Bronchial epithelial cell (primary cell): ENCODE measurements at regions not wholly inside any gene's neighbourhood (a gene's known extent, or its start where the extent isn't known, plus 50 kb on each side); places are given as distances from the start of the nearest gene placed in this dataset.
"Not testable (repeated sequence)": the region's sequence is repeated elsewhere in the genome, so short reads cannot be mapped to it uniquely, and the experiment has no call there.

Experiments used
- DNase-seq: peaks from one replicate; pipeline ENCODE4 v3.0.0-alpha.2; 2010; ENCODE audit warnings: low read depth
- FAIRE-seq: peaks from 2 replicates; lab custom pipeline; 2011; peaks lifted over from hg19 to GRCh38; lab: Jason Lieb, UNC
- H3K27me3 ChIP-seq: 2 replicates; pipeline ENCODE4 v1.5.1; 2011; ENCODE audit warnings: low read length; ENCODE audit not compliant: control insufficient read depth, insufficient read depth
- H3K36me3 ChIP-seq: 2 replicates; pipeline ENCODE4 v1.5.1; 2011; ENCODE audit warnings: low read length; ENCODE audit not compliant: control insufficient read depth, insufficient read depth
- H3K4me3 ChIP-seq: 2 replicates; pipeline ENCODE4 v1.5.1; 2011; ENCODE audit warnings: mild to moderate bottlenecking, low read depth, low read length, control low read depth
- TF ChIP-seq, protein P1 (sequence below): IDR thresholded peaks from 2 replicates; pipeline ENCODE4 v1.5.1; 2011; ENCODE audit warnings: mild to moderate bottlenecking, moderate library complexity, low read length, control low read depth, inconsistent platforms; ENCODE audit not compliant: insufficient read depth, severe bottlenecking

DNA sequence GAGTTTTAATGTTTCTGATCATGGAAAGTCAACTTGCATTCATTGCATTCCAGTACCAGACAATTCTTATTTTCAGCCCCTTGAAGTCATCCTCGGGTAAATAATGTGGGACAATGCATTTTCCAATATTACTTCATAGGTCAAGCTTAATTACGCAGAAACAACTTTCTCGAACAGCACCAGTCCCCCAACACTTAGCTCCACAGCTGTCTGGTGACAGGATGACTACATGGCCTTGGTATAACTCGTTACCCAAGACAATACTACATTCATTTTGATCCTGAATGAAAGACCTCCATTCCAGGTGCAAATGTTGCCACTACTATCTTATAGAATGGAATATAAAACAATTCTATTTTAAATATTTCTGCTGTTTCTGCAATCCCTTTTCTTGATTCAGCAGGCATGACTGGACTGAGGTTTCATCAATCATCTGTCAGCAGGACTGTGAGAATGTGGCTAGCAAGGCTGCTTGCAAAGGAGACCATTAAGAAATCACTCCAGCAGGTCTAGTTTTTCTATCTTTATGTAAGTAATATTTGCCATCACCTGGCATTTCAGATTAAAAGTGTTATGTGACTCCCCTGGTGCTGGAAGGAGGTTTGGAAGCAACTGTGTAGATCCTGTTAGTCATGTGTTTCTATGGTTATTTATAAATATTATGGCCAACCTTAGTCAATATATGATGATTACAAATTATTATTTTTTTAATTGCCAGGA lies 147.9 kb downstream of the HAO1 start:
- TF ChIP-seq, protein P1, sequence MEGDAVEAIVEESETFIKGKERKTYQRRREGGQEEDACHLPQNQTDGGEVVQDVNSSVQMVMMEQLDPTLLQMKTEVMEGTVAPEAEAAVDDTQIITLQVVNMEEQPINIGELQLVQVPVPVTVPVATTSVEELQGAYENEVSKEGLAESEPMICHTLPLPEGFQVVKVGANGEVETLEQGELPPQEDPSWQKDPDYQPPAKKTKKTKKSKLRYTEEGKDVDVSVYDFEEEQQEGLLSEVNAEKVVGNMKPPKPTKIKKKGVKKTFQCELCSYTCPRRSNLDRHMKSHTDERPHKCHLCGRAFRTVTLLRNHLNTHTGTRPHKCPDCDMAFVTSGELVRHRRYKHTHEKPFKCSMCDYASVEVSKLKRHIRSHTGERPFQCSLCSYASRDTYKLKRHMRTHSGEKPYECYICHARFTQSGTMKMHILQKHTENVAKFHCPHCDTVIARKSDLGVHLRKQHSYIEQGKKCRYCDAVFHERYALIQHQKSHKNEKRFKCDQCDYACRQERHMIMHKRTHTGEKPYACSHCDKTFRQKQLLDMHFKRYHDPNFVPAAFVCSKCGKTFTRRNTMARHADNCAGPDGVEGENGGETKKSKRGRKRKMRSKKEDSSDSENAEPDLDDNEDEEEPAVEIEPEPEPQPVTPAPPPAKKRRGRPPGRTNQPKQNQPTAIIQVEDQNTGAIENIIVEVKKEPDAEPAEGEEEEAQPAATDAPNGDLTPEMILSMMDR = no peak
- DNase-seq (peak; percentile 61), FAIRE-seq (no peak)
- Histone ChIP-seq H3K27me3 (no peaks in the 10 kb centered on the region), H3K36me3 (no peaks in the 10 kb centered on the region), H3K4me3 (no peak overlapping the region)

DNA sequence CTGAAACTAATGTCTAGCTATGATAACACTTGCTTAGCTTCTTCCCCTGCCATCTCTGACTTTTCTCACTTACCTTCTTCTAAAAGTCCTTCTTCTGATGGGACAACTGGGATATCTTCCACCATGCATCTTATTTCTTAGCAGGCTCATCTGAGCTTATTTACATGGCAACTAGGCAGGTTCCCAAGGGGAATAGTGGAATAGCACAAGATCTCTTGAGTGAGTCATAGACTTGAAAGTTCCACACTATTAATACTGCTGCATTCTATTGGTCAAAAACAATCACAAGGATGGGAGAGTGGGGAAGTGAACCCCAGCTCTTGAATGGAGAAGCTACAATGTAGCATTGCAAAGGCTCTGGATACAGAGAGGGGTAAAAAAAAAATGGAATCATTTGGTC lies 142.1 kb downstream of the HAO1 start:
- no peaks in the 10 kb centered on the region for H3K36me3 ChIP-seq
- FAIRE-seq = no peak
- H3K4me3 ChIP-seq = no peak overlapping the region
- no peak for DNase-seq
- TF ChIP-seq, protein P1 = no peak
- no peaks in the 10 kb centered on the region for H3K27me3 ChIP-seq

DNA sequence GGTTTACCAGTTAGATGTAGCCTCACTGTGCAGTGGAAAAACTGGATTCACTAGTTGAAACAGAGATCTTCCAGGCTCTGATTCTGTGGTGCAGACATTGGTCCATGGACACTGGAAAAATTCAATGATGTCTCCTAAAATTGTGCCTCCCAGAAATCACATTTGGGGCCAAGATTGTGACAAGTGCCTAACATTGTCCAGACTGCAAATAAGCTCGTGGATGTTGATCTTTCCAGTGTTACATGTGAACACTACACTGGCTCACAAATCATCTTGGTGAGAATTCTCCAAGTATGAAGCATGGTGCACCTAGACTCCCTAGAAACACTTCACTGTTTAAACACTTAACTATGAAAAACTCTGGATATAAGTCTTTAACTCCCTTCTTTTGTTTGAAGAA lies 140.4 kb downstream of the HAO1 start:
- TF ChIP-seq, protein P1 = no peak
- H3K4me3 ChIP-seq = no peak overlapping the region
- H3K27me3 ChIP-seq = no peaks in the 10 kb centered on the region
- FAIRE-seq (no peak), DNase-seq (no peak)
- H3K36me3 ChIP-seq = no peaks in the 10 kb centered on the region

DNA sequence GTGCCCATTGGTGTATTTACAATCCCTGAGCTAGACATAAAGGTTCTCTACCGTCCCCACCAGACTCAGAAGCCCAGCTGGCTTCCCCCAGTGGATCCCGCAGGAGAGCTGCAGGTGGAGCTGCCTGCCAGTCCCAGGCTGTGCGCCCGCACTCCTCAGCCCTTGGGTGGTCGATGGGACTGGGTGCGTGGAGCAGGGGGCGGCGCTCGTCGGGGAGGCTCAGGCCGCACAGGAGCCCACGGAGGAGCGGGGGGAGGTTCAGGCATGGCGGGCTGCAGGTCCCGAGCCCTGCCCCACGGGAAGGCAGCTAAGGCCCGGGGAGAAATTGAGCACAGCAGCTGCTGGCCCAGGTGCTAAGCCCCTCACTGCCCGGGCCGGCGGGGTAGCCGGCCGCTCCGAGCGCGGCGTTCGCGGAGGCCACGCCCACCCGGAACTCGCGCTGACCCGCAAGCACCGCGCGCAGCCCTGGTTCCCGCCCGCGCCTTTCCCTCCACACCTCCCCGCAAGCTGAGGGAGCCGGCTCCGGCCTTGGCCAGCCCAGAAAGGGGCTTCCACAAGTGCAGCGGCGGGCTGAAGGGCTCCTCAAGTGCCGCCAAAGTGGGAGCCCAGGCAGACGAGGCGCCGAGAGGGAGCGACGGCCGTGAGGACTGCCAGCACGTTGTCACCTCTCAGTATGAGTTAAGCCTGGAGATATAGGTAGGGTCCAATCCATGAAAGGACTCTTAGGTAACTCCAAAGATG lies 136.7 kb downstream of the HAO1 start:
- not testable (repeated sequence) for H3K27me3 ChIP-seq, DNase-seq, H3K36me3 ChIP-seq, FAIRE-seq, H3K4me3 ChIP-seq

DNA sequence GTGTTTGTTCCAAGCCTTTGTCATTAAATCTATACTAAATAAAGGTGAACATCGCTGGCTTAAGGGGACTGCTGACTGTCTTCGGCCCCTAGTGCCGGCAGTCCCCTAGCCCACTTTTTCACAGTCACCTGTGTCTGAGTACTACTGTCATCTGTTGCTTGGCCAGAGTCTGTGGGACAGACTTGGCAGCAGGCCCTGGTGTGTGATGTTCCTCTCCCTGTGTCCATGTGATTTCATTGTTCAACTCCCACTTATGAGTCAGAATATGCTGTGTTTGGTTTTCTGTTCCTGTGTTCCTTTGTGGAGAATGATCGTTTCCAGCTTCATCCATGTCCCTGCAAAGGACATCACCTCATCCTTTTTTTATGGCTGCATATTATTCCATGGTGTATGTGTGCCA lies 133.4 kb downstream of the HAO1 start:
- Histone ChIP-seq H3K36me3 (no peaks in the 10 kb centered on the region), H3K27me3 (no peaks in the 10 kb centered on the region), H3K4me3 (no peak overlapping the region)
- no peak for FAIRE-seq
- TF ChIP-seq, protein P1 = no peak
- peak; percentile 46 for DNase-seq

DNA sequence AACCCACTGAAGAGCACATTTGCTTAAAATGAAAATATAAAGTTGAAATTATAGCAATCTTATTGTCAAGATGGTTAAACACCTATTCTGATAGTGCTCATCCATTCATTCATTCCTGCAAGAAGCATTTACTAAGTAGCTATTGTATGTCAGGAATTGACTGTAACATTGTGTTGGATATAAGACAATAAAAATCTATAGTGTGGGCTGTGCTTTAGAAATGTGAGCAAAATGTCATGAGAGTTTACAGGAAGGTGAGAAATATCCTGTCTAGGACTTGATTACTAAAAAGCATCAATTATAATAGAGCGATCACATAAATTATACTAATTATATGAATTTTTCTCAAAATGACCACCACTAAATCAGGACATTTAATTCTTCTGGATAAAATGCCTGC lies 123.0 kb downstream of the HAO1 start:
- DNase-seq (no peak), FAIRE-seq (no peak)
- H3K4me3 ChIP-seq = no peak overlapping the region
- no peaks in the 10 kb centered on the region for H3K27me3 ChIP-seq
- H3K36me3 ChIP-seq = no peaks in the 10 kb centered on the region
- TF ChIP-seq, protein P1 = no peak
